ENCODE measurements at regions not wholly inside any gene's neighbourhood (a gene's known extent, or its start where the extent isn't known, plus 50 kb on each side); places are given as distances from the start of the nearest gene placed in this dataset.
"Not testable (repeated sequence)": the region's sequence is repeated elsewhere in the genome, so short reads cannot be mapped to it uniquely, and the experiment has no call there.

DNA sequence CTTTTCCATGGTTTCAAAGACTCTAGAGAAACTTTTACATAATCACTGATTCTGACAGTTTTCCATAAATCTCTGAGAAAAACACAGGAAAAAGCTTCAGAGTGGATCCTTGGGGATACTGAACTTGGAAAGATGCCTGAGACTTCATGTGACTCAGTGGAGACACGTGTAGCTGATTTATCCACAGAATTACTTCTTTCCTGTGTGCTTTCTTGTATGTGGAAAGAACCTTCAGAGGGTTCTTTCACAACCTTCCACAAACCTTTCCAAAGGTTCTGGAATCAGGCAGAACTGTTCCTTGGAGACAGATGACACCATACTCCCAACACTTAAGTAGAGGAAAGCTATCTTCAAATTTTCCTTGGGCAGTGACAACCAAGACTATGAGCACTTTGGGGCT, 207.2 kb downstream of the RND3 start:
- intact Hi-C loops (cut with DNase I) = no loop called here
- no peak for DNase-seq

DNA sequence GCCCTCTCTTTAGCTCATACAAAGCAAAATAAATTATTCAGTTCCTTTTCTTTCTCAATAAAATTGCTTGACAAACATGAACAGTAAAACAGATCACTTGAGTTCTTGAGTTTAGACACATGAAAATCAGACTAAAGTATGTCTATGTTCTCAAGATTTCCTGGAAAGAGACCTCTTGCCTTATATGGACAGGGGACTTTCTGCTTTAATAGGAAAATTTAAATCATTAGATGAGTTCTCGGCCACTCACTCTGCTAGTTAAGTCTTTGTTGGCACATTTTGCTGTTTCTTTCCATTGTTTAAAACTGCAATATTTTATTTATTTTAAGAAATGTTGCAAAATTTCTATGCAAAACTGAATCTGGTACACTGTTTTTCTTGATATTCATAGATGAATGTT, 207.8 kb downstream of the RND3 start:
- DNase-seq = no peak
- intact Hi-C loops (cut with DNase I) = no loop called here

DNA sequence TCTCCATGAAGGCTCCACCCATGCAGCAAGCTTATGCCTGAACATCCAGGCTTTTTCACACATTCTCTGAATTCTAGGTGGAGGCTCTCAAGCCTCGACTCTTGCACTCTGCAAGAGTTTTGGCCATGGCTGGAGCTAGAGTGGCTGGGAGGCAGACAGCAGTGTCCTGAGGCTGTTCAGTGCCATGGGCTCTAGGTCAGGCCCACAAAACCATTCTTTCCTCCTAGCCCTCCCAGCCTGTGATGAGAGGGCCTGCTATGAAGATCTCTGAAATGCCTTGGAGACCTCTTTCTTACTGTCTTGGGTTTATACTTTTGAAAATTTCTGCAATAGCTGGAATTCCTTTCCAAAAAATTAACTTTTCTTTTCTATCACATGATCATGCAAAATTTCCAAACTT, 210.7 kb downstream of the RND3 start:
- DNase-seq = no peak
- intact Hi-C loops (cut with DNase I) = no loop called here

DNA sequence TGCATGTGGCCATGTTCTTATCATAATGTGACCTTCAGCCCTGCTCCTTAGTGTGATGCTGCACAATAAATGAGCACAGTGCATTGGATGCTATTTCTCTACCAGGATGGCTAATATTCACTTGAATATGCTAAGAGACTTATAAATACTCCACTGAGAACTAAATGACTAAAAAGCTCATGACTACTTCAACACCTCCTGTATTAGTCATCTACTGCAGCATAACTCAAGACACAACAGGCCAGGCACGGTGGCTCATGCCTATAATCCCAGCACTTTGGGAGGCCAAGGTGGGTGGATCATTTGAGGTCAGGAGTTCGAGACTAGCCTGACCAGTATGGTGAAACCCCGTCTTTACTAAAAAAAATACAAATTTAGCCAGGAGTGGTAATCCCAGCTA, 213.4 kb downstream of the RND3 start:
- intact Hi-C loops (cut with DNase I) = no loop called here
- DNase-seq = no peak

DNA sequence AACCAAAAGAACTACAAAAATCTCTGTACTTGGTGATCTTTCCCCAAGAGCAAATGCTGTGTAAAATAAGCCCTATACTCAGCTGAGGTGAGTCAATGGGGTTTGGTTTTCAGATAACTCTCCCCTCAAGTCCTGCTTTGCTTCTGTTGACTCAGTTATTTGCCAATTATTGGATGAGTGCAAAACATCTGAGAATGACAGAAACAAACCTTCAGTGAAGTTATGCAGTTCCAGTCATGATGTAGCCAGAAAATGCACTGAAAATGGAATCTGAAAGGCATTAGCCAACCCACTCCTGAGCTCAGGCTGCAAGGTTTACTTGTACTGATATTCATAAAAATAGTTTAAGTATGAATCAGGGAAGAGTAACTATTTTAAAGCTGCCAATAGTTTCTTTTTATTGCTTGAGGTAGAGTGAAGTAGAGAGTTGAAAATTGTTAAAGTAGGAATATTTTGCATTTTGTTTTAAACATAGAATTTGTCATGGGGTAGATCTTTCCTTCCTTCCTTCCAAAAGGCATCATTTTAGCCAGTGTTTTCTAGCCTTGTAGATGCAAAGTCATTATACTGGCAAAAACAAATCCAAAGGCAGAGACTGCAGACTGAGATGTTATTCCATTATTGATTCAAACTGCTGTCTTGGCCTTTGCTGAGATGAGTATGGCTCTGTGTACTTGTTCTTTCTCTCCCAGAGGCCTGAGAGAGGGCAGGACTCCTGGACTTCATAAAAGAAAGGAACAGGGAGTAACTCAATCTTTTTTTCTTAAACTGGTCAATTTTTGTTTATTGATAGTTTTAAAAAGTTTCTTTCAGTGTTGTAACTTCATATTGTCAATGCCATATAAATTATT, 215.3 kb downstream of the RND3 start:
- intact Hi-C loops (cut with DNase I) = no loop called here
- DNase-seq = peak in 13 of 42 donors; percentile 5 to 55 (median 21)

DNA sequence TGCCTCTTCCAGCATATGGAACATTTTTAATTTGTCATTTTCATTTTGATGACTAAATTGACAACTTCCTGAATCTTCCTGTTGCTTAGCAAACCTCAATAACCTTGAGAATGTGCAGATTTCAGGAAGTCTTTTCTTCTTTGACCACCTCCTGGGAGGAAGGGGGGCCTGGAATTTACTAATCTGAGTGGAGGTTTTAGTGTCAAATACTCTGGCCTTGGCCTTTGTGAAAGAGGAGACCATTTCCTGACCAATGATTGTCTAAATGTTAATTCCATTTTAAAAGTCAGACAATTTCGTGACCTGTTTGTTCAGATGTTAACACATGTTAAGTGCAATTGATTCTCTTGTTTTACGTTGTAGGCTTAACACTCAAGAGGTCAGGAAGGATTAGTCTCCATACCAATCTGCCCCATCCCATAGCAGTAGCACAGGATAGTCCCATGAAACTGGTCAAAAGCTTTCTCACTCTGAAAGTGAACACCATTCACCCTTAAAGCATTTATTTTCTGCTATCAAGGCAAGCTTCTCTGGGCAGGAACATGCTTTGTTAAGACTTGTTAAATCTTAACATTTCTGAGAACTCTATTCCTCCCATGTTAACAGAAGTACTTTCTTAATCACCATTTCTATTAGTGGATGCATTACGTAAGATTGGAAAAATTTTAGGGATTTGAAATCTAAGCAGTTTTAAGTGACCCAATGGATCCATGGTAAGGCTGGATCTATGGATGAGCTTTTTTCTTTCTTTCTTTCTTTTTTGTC, 219.6 kb downstream of the RND3 start:
- intact Hi-C loops (cut with DNase I) = no loop called here
- DNase-seq = no peak

DNA sequence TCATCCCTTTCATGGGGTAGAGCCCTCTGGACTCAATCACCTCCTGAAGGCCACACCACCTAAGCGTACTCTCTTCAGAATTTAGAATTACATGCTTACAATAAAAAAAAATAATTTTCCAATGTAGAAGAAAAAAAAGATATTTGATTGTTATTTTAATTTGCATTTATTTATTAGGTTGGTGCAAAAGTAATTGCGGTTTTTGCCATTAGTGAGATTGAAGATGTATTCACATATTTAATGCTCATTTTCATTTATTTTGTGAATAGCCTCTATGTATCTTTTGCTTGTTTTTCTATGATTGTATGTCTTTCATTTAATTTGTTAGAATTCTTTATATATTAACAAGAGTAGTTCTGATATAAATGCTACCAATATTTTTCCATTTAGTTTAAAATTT, 220.5 kb downstream of the RND3 start:
- DNase-seq = no peak
- intact Hi-C loops (cut with DNase I) = no loop called here

DNA sequence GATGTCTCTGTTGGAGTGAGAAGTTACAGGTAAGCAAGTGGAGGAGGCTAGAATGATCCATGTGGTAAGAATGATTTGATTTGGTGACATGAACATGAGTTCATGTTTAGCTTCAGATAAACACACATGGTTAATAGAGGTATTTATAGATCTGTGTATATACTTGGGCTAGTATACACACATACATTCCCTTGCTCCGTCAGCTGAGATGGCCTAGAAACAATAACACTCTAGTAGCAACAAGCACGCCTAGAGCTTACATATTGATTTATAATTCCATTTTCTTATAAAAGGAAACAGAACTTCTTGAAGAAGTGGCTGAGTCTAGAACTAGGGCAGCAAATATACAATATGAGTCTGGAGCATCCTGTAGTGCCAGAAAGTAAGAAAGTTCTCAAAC, 223.0 kb downstream of the RND3 start:
- DNase-seq = no peak
- intact Hi-C loops (cut with DNase I) = no loop called here

DNA sequence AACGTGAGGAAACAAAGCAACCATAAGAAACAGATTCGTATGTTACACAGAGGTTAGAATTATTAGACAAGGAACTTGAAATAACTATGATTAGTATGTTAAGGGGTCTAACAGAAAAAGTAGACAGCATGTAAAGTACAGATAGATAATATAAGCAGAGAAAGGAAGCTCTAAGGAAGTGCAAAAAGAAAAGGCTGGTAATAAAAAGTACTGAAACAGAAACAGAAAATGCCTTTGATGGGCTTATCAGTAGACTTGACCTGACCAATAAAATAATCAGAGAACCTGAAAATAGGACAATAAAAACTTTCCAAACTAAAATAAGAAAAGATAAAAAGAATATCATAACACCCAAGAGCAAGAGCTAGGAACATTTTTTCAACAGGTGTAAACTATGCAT, 225.8 kb downstream of the RND3 start:
- DNase-seq = no peak
- intact Hi-C loops (cut with DNase I) = no loop called here

DNA sequence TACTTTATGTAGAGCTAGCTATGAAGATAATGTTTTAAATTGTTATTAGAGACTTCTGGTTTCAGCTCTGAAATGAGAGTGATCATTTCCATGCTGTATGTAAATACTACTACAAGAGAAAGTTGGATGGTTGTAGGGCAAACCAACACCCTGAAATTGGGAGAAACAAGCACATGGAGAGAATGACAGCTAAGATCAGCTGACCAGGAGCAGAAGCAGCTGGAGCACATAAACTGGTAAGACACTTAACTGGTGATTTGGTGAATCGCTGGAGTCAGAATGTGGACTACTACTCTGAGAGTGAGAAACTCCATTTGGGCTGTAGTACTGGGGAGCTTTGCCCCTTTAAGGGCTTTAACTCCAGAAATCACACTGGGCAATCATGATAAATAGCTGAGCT, 226.8 kb downstream of the RND3 start:
- DNase-seq = no peak
- intact Hi-C loops (cut with DNase I) = no loop called here

DNA sequence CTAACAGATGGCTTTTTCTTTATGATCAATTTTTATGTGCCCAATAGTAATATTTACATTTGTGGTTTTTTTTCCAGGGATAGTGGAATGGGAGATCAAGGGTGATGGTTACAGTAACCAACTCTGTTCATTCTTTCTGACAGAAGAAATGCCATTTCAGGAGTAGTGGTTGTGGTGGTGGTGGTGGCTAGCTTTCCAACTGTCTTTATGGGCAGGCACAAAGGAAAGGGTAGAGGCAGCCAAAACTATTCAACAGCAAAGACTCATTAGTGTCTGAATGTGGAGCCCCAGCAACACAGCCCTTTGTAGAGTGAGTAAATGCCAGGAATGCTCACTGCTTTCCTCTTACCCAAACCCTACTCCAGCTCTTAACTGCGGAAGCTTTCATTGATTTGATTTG, 227.7 kb downstream of the RND3 start:
- intact Hi-C loops (cut with DNase I) = no loop called here
- DNase-seq = peak in 2 of 42 donors; percentile 12 to 14

DNA sequence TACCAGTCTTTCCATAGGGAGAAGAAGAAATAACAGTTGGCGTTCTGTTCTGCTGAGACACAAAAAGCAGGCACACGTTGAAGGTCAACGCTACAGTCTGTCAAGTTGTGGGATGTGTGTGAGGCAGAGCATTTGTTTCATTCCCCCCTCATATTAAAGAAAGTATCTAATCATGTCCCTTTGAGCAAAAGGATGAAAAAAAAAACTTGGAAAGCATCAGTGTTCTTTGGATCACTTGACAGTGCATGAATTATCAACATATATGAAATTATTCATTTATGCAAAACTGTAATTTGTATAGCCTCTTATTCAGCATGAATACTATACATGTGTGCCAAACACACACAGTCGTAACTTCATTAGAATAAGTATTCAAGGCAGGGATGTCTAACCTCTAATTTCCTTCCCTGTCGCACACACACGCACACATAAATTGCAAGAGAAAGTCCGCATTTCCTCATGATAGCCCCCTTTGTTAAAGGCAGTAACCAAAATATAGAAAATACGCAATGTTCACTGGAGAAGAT, 228.6 kb downstream of the RND3 start:
- no peak for DNase-seq
- intact Hi-C loops (cut with DNase I) = no loop called here

DNA sequence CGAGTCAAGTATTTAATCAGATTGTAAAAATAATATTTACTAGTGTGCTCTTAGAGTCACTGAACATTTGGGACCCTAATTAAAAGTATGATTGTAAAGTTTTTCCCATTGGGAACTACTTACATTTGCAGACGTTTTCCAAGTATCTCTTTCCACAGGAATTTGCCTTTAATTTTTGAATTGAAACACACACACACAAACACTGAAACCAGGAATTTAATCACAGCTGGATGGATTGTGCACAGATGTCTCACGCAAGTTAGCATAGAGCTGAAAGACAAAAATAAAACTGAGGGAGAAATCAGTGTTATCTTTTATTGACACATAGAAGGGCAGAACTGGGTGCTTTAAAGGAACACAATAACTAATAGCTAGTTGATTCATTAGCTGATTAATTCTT, 230.7 kb downstream of the RND3 start:
- intact Hi-C loops (cut with DNase I) = no loop called here
- no peak for DNase-seq

DNA sequence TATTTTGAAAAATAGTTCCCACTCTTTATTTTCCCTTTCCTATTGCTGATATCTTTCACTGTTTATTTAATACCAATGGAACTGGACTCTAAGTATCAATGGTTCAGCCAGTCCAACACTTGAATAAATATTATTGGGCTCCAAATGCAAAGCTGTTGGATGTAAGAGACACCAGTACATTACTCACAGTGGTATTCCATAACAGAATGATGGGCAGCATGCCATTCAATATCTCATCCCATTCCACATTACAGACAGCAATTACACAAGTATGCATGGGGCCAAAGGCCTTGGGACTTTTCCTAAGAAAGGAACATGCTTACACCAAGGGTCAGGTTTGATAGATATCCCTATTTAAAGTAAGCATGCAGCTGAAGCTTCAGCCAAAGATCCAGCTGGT, 231.9 kb downstream of the RND3 start:
- intact Hi-C loops (cut with DNase I) = no loop called here
- DNase-seq = no peak

DNA sequence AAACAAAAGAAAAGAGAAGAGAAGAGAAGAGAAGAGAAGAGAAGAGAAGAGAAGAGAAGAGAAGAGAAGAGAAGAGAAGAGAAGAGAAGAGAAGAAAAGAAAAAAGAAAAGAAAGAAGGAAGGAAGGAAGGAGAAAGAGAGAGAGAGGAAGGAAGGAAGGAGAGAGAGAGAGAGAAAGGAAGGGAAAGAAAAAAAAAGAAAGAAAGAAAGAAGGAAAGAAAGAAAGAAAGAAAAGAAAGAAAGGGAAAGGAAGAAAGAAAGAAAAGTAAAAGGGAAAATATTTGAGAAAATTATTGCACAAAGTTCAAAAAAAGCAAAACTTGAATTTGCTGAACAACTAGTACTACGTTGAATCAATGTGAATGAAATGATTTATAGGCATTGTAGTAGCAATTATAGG, 237.7 kb downstream of the RND3 start:
- intact Hi-C loops (cut with DNase I); DNase-seq: not testable (repeated sequence)

DNA sequence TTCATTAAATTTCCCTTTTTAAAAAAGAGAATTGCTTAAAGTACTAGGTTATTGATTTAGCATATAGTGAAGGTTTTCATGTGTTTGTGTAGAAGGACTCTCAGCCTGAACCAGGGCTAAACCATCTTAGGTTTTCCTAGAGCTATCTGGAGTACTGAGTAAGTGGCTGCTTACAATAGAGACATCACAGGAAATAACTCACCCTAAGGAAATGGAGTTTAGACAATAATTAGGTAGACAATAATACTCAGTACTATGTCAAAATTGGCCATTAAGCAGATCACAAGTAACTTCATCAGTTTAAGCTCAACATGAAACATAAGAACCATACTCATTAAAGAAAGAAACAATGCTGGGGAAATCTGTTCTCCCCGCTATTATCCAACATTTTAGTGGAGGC, 240.0 kb downstream of the RND3 start:
- intact Hi-C loops (cut with DNase I) = no loop called here
- DNase-seq = no peak

DNA sequence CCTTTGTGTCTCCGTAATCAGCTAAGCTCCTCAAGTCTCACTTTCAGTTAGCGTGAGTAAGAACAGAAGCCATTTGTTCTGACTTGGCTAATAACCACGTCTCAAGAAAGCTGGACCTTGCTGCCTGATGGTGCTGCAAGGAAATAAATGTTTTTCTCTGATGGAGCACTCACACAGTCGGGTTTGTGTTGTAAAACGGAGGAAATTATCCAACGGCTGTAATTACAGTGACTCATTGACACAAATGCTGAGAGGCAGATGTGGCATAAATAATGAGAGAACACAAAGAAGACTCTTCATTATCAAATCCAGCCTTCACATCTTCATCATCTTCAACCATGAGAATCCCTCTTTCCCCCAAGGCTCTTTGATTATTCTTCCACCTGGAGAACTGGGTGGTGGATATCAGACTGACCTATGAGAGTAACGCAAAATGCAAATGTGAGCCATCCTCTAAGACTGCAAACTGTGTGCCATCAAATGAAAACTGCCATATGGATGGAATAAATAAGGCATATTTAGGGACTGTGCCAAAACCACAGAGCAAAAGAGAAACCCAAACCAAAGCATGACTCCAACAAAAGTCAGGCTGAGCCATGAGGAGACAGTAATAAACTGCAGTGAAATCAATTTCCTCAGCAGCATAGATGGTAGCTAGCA, 252.6 kb downstream of the RND3 start:
- peak in 6 of 42 donors; percentile 4 to 56 (median 14) for DNase-seq
- intact Hi-C loops (cut with DNase I) = no loop called here

DNA sequence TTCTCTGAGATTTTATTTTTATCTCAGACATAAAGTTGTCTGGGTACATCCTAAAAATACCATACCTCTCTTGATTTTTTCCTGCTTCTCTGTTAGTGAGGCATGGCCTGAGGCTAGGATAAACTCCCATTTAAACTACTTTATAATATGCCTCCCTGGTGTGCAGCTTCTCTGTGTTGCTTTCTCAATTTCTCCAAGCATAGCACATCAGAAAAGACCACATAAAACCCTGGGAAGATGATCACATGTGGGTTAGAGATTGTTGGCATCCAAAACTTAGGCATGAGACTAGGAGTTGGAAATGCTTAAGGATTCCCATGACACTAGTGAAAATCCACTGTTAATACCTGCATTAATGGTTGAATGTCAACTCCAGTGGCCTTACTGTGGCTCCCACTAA, 254.6 kb downstream of the RND3 start:
- intact Hi-C loops (cut with DNase I) = no loop called here

DNA sequence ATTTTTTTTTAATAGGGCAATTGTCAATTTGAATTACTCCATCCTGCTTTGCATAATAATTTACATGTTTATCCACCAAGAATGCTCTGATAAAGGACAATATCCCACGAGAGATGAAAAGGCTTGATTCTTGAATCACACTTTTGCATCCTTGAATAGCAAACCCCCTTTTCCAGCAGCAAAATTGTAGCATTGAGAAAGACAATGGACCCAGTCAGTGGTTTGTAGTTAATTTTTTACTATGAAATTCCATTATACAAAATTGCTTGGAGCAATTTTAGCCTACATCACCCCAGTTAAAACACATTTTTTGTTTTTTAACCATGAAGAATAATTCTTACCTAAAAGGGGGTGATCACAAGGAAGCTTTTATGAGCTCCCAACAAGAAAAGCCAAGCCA, 255.1 kb downstream of the RND3 start:
- intact Hi-C loops (cut with DNase I) = no loop called here
- DNase-seq = no peak

More for the DNA sequence above, 254.6 kb downstream of the RND3 start:
- no peak for DNase-seq

DNA sequence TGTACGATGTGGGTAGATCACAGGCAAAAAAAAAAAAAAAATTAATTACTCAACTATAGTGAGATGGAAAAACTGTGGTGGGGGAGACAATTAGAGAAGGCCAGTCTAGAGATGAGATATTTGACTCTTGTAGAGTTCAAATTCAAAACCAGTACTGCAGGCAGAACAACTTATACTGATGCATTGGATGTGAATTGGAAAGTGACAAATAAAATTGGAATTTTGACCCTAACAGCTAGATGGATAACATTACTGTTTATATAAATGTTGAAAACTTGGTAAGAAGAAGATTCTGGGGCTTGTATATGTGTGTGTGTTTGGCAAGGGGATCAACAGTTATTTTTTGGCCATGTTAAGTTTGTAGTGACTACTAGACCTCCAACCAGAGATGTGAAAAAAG, 256.9 kb downstream of the RND3 start:
- intact Hi-C loops (cut with DNase I) = no loop called here
- no peak for DNase-seq

Measured in head of caudate nucleus (tissue), 42 donors.